Astrocyte (in vitro differentiated cells and primary cell): ENCODE measurements at regions not wholly inside any gene's neighbourhood (a gene's known extent, or its start where the extent isn't known, plus 50 kb on each side); places are given as distances from the start of the nearest gene placed in this dataset.
A peak's percentile ranks its signal among the peaks of the same experiment; 100 is the strongest.

ENCODE experiments used
- DNase-seq: peaks from one replicate; pipeline ENCODE4 v3.0.0-alpha.2; 2010; ENCODE audit warnings: low read depth
- FAIRE-seq: peaks from 2 replicates; lab custom pipeline; 2011; peaks lifted over from hg19 to GRCh38; lab: Jason Lieb, UNC
- H2AFZ ChIP-seq: 2 replicates; pipeline ENCODE4 v1.6.0; 2012; ENCODE audit warnings: low read depth, low read length, inconsistent platforms
- H3K27ac ChIP-seq: 2 replicates; pipeline ENCODE4 v1.5.1; 2011; ENCODE audit warnings: low read depth, low read length, inconsistent platforms
- H3K27me3 ChIP-seq: 2 replicates; pipeline ENCODE4 v1.6.0; 2011; ENCODE audit warnings: low read length, inconsistent platforms; ENCODE audit not compliant: insufficient read depth
- H3K36me3 ChIP-seq: 2 replicates; pipeline ENCODE4 v1.5.1; 2011; ENCODE audit warnings: low read length, inconsistent platforms; ENCODE audit not compliant: insufficient read depth
- H3K4me1 ChIP-seq: 2 replicates; pipeline ENCODE4 v1.5.1; 2011; ENCODE audit warnings: low read length, inconsistent platforms; ENCODE audit not compliant: insufficient read depth
- H3K4me2 ChIP-seq: 2 replicates; pipeline ENCODE4 v1.6.0; 2012; ENCODE audit warnings: low read length, inconsistent platforms
- H3K4me3 ChIP-seq: 2 replicates; pipeline ENCODE4 v1.5.1; 2011; ENCODE audit warnings: low read depth, mild to moderate bottlenecking, low read length, inconsistent platforms; ENCODE audit not compliant: insufficient read depth
- H3K79me2 ChIP-seq: 2 replicates; pipeline ENCODE4 v1.6.0; 2012; ENCODE audit warnings: mild to moderate bottlenecking, low read length, inconsistent platforms; ENCODE audit not compliant: insufficient read depth
- H3K9ac ChIP-seq: 2 replicates; pipeline ENCODE4 v1.6.0; 2012; ENCODE audit warnings: mild to moderate bottlenecking, low read length, inconsistent platforms
- H3K9me3 ChIP-seq: 2 replicates; pipeline ENCODE4 v1.5.1; 2012; ENCODE audit warnings: low read depth, mild to moderate bottlenecking, low read length, inconsistent platforms; ENCODE audit not compliant: insufficient read depth
- H4K20me1 ChIP-seq: 2 replicates; pipeline ENCODE4 v1.6.0; 2012; ENCODE audit warnings: low read length, inconsistent platforms; ENCODE audit not compliant: insufficient read depth
- H3K27ac Mint-ChIP-seq: one replicate; pipeline ENCODE4 v1.8.0; 2021; ENCODE audit warnings: mild to moderate bottlenecking, mixed read lengths; ENCODE audit not compliant: unreplicated experiment
- H3K27me3 Mint-ChIP-seq: one replicate; pipeline ENCODE4 v1.8.0; 2021; ENCODE audit warnings: low read depth, mixed read lengths; ENCODE audit not compliant: unreplicated experiment
- H3K36me3 Mint-ChIP-seq: one replicate; pipeline ENCODE4 v1.8.0; 2021; ENCODE audit warnings: low read depth, mixed read lengths; ENCODE audit not compliant: unreplicated experiment
- H3K4me1 Mint-ChIP-seq: one replicate; pipeline ENCODE4 v1.8.0; 2021; ENCODE audit warnings: low read depth, mixed read lengths; ENCODE audit not compliant: unreplicated experiment
- H3K4me3 Mint-ChIP-seq: one replicate; pipeline ENCODE4 v1.8.0; 2021; ENCODE audit warnings: mild to moderate bottlenecking, moderate library complexity, mixed read lengths; ENCODE audit not compliant: unreplicated experiment
- H3K9me3 Mint-ChIP-seq: one replicate; pipeline ENCODE4 v1.8.0; 2021; ENCODE audit warnings: mild to moderate bottlenecking, mixed read lengths; ENCODE audit not compliant: unreplicated experiment
- CTCF ChIP-seq: IDR thresholded peaks from 2 replicates; pipeline ENCODE4 v1.5.1; 2011; ENCODE audit warnings: low read depth, mild to moderate bottlenecking, inconsistent platforms, low read length, moderate library complexity; ENCODE audit not compliant: insufficient read depth
- EZH2 ChIP-seq: IDR thresholded peaks from 2 replicates; pipeline ENCODE4 v1.6.1; 2012; ENCODE audit warnings: mild to moderate bottlenecking, low read length, inconsistent platforms; ENCODE audit not compliant: insufficient read depth

GRCh38 chr1:193926956-193927355, 740.5 kb upstream of the B3GALT2 start:
- FAIRE-seq (no peak), DNase-seq (no peak)
- Histone ChIP-seq H3K27ac (no peak overlapping the region), H3K36me3 (no peaks in the 10 kb centered on the region), H3K9me3 (peaks cover 9% of the 10 kb centered on the region), H3K4me3 (no peak overlapping the region), H4K20me1 (no peaks in the 10 kb centered on the region), H3K9ac (no peak overlapping the region), H3K4me2 (no peak overlapping the region), H2AFZ (no peak overlapping the region), H3K27me3 (no peaks in the 10 kb centered on the region), H3K79me2 (no peaks in the 10 kb centered on the region), H3K4me1 (no peaks in the 10 kb centered on the region)
- Mint-ChIP-seq H3K36me3 (no peaks in the 10 kb centered on the region), H3K9me3 (peaks cover 3% of the 10 kb centered on the region), H3K4me1 (no peaks in the 10 kb centered on the region), H3K27me3 (no peaks in the 10 kb centered on the region), H3K27ac (no peak overlapping the region), H3K4me3 (no peak overlapping the region)
- TF ChIP-seq CTCF (no peak), EZH2 (no peak)

GRCh38 chr1:193919827-193920226, 733.4 kb upstream of the B3GALT2 start:
- no peak for FAIRE-seq
- H3K4me1 Mint-ChIP-seq = peaks cover 9% of the 10 kb centered on the region

More at GRCh38 chr1:193919827-193920226, 733.4 kb upstream of the B3GALT2 start:
- H3K79me2 ChIP-seq = no peaks in the 10 kb centered on the region
- H3K27me3 ChIP-seq = no peaks in the 10 kb centered on the region
- no peaks in the 10 kb centered on the region for H3K9me3 ChIP-seq
- H3K9ac ChIP-seq = no peak overlapping the region
- H3K27me3 Mint-ChIP-seq = no peaks in the 10 kb centered on the region
- no peak overlapping the region for H3K27ac Mint-ChIP-seq
- peak overlapping the region; percentile 31 for H2AFZ ChIP-seq
- no peak overlapping the region for H3K4me3 Mint-ChIP-seq
- H3K36me3 Mint-ChIP-seq = peaks cover 1% of the 10 kb centered on the region
- no peaks in the 10 kb centered on the region for H3K9me3 Mint-ChIP-seq
- no peaks in the 10 kb centered on the region for H3K36me3 ChIP-seq
- no peak overlapping the region for H3K27ac ChIP-seq
- DNase-seq = peak; percentile 53
- H3K4me1 ChIP-seq = peaks cover 10% of the 10 kb centered on the region
- H4K20me1 ChIP-seq = no peaks in the 10 kb centered on the region
- no peak for TF ChIP-seq CTCF
- no peak for TF ChIP-seq EZH2
- H3K4me3 ChIP-seq = no peak overlapping the region
- peak overlapping the region; percentile 34 for H3K4me2 ChIP-seq
